Adrenal gland (tissue), 5 donors: ENCODE measurements at regions not wholly inside any gene's neighbourhood (a gene's known extent, or its start where the extent isn't known, plus 50 kb on each side); places are given as distances from the start of the nearest gene placed in this dataset.

Experiments
- CTCF ChIP-seq, 6 experiments: fragments of 450-650 bp in 4 of 6; fragments of 200-600 bp in 2 of 6; sonication (generic) in 1 of 6; IDR thresholded peaks; 1 replicate in 5 of 6; 2 replicates in 1 of 6; pipeline versions ENCODE4 v1.5.1 to v1.8.0; 2016 to 2021; ENCODE audit warnings: antibody characterized with exemption in 6 of 6, mild to moderate bottlenecking in 2 of 6, moderate library complexity in 1 of 6
- POLR2A ChIP-seq, 2 donors: fragments of 450-650 bp; IDR thresholded peaks; one replicate each; pipeline ENCODE4 v1.6.1; 2017; ENCODE audit warnings: antibody characterized with exemption in 2 of 2, mild to moderate bottlenecking in 2 of 2, moderate library complexity in 1 of 2
- donor health status: DM: no; HTN: no; CAD: no.

GRCh38 chr12:111108726-111109125, 188.3 kb upstream of the MYL2 start:
- no peak for TF ChIP-seq CTCF (IDR thresholded peaks at IDR 0.05)
- TF ChIP-seq POLR2A (IDR thresholded peaks at IDR 0.05): no peak
